ENCODE measurements at regions not wholly inside any gene's neighbourhood (a gene's known extent, or its start where the extent isn't known, plus 50 kb on each side); places are given as distances from the start of the nearest gene placed in this dataset.

DNA sequence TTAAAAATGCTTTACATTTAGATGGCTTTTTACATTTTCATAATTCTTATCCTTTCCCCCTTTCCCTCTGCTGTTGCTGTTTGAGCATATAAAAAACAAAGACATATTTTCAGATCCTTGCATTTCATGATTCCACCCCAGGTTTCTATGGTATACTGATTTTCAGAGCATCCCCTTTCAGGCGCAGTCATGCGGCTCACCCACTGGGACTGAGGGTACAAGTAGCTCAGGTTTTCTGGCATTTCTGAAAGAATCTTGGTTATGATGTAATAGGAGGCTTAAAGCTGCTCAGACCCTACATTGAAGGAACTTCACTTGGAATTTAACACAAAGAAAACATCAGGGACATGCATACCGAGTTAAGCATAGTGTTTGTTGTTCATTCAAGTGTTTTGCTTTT is 310.8 kb downstream of the ETAA1 start:
- Mint-ChIP-seq H3K9me3 (peaks cover 8% of the 10 kb centered on the region), H3K4me1 (peaks cover 18% of the 10 kb centered on the region), H3K27ac (no peak overlapping the region), H3K4me3 (no peak overlapping the region), H3K36me3 (ENCODE audit: low read depth) (no peaks in the 10 kb centered on the region), H3K27me3 (ENCODE audit: low read depth, poor library complexity) (peaks cover 4% of the 10 kb centered on the region)
- no peak for DNase-seq
- TF ChIP-seq, protein P1, sequence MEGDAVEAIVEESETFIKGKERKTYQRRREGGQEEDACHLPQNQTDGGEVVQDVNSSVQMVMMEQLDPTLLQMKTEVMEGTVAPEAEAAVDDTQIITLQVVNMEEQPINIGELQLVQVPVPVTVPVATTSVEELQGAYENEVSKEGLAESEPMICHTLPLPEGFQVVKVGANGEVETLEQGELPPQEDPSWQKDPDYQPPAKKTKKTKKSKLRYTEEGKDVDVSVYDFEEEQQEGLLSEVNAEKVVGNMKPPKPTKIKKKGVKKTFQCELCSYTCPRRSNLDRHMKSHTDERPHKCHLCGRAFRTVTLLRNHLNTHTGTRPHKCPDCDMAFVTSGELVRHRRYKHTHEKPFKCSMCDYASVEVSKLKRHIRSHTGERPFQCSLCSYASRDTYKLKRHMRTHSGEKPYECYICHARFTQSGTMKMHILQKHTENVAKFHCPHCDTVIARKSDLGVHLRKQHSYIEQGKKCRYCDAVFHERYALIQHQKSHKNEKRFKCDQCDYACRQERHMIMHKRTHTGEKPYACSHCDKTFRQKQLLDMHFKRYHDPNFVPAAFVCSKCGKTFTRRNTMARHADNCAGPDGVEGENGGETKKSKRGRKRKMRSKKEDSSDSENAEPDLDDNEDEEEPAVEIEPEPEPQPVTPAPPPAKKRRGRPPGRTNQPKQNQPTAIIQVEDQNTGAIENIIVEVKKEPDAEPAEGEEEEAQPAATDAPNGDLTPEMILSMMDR (IDR thresholded peaks at IDR 0.05): no peak

DNA sequence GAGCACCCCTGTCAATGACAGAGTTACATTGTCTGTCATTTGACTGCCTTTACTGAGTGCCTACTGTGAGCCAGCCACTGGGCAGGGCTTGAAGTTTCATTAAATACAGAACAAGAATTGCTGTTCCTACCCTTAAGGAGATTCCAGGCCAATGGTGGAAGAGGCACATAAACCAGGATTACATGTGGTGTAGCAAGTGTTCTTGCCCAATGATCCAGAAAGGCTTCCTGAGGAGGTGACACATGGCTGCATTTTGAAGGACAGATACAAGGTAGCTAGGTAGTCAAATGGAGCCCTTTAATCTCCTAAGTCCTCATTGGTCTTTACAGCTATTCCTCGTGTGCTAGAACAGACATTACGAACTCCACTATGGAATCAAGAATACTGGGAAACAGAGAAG is 312.7 kb downstream of the ETAA1 start:
- Mint-ChIP-seq H3K27me3 (ENCODE audit: low read depth, poor library complexity) (peaks cover 4% of the 10 kb centered on the region), H3K9me3 (peaks cover 8% of the 10 kb centered on the region), H3K4me3 (no peak overlapping the region), H3K4me1 (peaks cover 18% of the 10 kb centered on the region), H3K36me3 (ENCODE audit: low read depth) (no peaks in the 10 kb centered on the region), H3K27ac (no peak overlapping the region)
- no peak for DNase-seq
- TF ChIP-seq, protein P1 (IDR thresholded peaks at IDR 0.05): no peak

DNA sequence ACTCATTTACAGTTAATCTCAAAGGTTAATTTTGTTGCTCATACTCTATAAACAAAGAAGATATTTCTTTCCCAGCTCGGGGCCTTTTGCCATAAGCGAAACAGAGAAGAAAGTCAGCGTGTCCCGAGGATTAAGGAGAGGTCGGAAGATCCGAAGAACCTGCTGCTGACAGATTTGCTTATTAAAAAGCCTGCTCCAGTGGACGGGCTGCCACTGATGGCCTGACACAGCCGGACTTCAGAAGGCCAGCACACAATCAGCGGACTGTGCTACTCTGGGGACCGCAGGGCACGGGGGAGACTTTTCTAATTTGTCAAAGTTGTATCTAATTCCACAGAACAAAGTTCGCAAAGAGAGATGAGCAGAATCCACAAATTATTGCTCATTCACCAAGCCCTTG is 315.4 kb downstream of the ETAA1 start:
- TF ChIP-seq, protein P1 (IDR thresholded peaks at IDR 0.05): no peak
- no peak for DNase-seq
- no peak overlapping the region for H3K27ac Mint-ChIP-seq
- peaks cover 4% of the 10 kb centered on the region for H3K27me3 Mint-ChIP-seq (ENCODE audit: low read depth, poor library complexity)
- H3K36me3 Mint-ChIP-seq (ENCODE audit: low read depth): no peaks in the 10 kb centered on the region
- H3K9me3 Mint-ChIP-seq: peaks cover 4% of the 10 kb centered on the region
- no peak overlapping the region for H3K4me3 Mint-ChIP-seq
- H3K4me1 Mint-ChIP-seq: peaks cover 26% of the 10 kb centered on the region

DNA sequence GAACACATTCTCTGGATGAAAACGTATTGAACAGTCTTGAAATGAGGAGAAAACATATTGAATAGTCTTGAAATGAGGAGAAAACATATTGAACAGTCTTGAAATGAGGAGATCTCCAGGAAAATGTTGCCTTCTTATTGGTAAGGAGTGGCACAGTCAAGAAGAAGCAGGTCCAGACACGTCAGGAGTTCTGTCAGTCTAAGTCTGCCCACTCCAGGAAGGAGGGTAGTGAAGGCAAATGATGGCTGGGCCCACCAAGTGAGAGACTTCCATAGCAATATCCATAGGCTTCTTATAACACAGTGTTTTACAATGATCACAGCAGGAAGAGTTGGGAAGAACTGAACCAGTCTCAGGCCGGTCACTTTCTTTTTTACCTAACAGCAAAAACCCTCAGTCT is 316.2 kb downstream of the ETAA1 start:
- no peaks in the 10 kb centered on the region for H3K36me3 Mint-ChIP-seq (ENCODE audit: low read depth)
- no peak for DNase-seq
- peaks cover 32% of the 10 kb centered on the region for H3K4me1 Mint-ChIP-seq
- H3K27me3 Mint-ChIP-seq (ENCODE audit: low read depth, poor library complexity): no peaks in the 10 kb centered on the region
- peaks cover 4% of the 10 kb centered on the region for H3K9me3 Mint-ChIP-seq
- H3K4me3 Mint-ChIP-seq: no peak overlapping the region
- H3K27ac Mint-ChIP-seq: peak overlapping the region; percentile 14
- TF ChIP-seq, protein P1 (IDR thresholded peaks at IDR 0.05): no peak

DNA sequence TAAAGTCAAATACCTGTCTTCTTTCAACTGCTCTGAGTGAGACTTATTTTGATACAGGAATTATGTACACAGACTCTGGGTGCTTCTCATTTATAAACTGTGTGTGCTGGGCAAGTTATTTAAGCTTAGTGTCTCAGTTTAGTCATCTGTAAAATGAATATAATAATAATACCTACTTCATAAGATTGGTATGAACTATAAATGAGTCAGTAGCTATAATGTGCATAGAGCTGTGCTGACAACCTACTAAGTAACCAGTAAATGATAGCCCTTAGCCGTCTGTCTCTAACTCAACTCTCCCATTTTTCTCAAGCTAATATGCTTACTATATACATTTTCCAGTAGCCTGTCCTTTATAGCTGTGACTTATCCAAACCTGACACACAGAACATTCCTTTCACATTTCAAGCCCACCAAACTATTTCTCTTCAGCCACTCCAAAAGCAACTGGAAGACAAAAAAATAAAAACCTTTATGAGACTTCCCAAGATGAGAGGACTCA is 319.8 kb downstream of the ETAA1 start:
- Mint-ChIP-seq H3K9me3 (peaks cover 12% of the 10 kb centered on the region), H3K27ac (no peak overlapping the region), H3K27me3 (ENCODE audit: low read depth, poor library complexity) (no peaks in the 10 kb centered on the region), H3K4me3 (no peak overlapping the region), H3K36me3 (ENCODE audit: low read depth) (peaks cover 6% of the 10 kb centered on the region), H3K4me1 (peaks cover 21% of the 10 kb centered on the region)
- TF ChIP-seq, protein P1 (IDR thresholded peaks at IDR 0.05): no peak
- no peak for DNase-seq

DNA sequence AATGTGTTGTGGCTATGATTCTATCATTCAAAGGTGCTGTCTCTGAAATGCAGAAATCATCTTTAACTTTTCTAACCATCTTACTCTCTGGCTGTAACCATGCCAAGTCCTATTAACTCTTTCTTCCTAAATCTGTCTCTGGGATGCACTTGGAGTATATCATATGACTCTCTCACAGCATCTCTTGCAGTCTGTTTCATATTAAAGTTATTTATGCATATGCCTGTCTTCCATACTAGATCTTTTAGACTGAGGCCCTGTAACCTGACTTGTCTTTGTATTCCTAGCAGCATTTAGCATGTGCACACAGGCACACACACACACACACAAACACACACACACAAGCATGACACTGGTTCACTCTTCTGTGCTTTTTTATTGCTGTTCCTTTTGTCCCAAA is 320.6 kb downstream of the ETAA1 start:
- peaks cover 6% of the 10 kb centered on the region for H3K36me3 Mint-ChIP-seq (ENCODE audit: low read depth)
- H3K4me3 Mint-ChIP-seq: no peak overlapping the region
- no peaks in the 10 kb centered on the region for H3K27me3 Mint-ChIP-seq (ENCODE audit: low read depth, poor library complexity)
- H3K27ac Mint-ChIP-seq: no peak overlapping the region
- H3K4me1 Mint-ChIP-seq: peaks cover 14% of the 10 kb centered on the region
- peaks cover 17% of the 10 kb centered on the region for H3K9me3 Mint-ChIP-seq
- DNase-seq: no peak
- TF ChIP-seq, protein P1 (IDR thresholded peaks at IDR 0.05): no peak

All from nephron progenitor cell (in vitro differentiated cells).